ENCODE measurements at regions not wholly inside any gene's neighbourhood (a gene's known extent, or its start where the extent isn't known, plus 50 kb on each side); places are given as distances from the start of the nearest gene placed in this dataset.

DNA sequence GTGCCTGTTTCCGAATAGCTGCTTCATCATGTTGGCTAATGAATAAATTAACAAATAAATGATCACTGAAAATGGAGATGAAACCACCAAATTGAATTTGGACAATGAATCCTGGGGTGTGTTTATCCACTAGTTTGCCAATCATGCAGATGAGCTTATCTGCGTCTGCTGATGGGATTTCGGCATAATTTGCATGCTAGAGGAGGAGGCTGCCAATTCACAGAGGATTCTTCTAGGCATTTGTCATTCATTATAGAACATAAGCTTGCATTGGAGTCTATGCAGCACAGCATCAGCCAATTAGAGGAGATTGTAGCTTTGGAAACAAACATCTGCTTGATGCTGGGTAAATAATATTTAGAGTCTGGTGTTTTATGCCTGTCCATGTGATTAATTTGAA lies 123.1 kb downstream of the NPIPB5 start:
- Histone ChIP-seq H4K91ac (ENCODE audit: low read length) (no peak overlapping the region), H3K23ac (ENCODE audit: low read length in 2 of 2) (no peak overlapping the region), H3K4me2 (ENCODE audit: low read length, poor library complexity, severe bottlenecking) (no peak overlapping the region), H2BK15ac (ENCODE audit: low read depth, poor library complexity, severe bottlenecking) (no peak overlapping the region), H2AK5ac (ENCODE audit: low read length, severe bottlenecking) (no peak overlapping the region), H2BK5ac (ENCODE audit: low read depth, low read length, poor library complexity, severe bottlenecking) (no peak overlapping the region), H4K8ac (ENCODE audit: low read length) (no peak overlapping the region), H3K36me3 (ENCODE audit: control insufficient read depth in 1 of 2, insufficient read depth in 2 of 2, low read depth in 1 of 2, low read length in 2 of 2) (no peaks in the 10 kb centered on the region), H3K4me1 (ENCODE audit: control insufficient read depth, insufficient read depth, low read depth, low read length) (no peaks in the 10 kb centered on the region), H3K14ac (ENCODE audit: low read length in 2 of 2) (no peak overlapping the region), H3K4me3 (ENCODE audit: insufficient read depth in 1 of 2, low read depth in 1 of 2, low read length in 2 of 2) (no peak overlapping the region), H3K27ac (ENCODE audit: low read length, poor library complexity, severe bottlenecking) (no peak overlapping the region), H2BK12ac (ENCODE audit: low read length in 2 of 2) (no peak overlapping the region), H3K18ac (ENCODE audit: low read depth in 1 of 2, low read length in 2 of 2) (no peak overlapping the region), H2BK120ac (ENCODE audit: low read depth, low read length) (no peak overlapping the region), H3K27me3 (ENCODE audit: control insufficient read depth in 1 of 2, insufficient read depth in 1 of 2, low read length in 2 of 2) (peaks cover 0 to 6% of the 10 kb centered on the region in 2 experiments), H3K4ac (ENCODE audit: low read depth in 1 of 2, low read length in 2 of 2) (no peak overlapping the region), H3K79me1 (replicated peaks; ENCODE audit: low read length, poor library complexity, severe bottlenecking) (no peaks in the 10 kb centered on the region), H3K9me3 (ENCODE audit: control insufficient read depth, low read length) (peaks cover 6% of the 10 kb centered on the region), H2AFZ (ENCODE audit: low read depth, low read length) (no peak overlapping the region), H3K9ac (ENCODE audit: low read length) (no peak overlapping the region)
- 59% methylated on average over 3 of the region's 3 CpGs for WGBS
- DNase-seq = no peak

DNA sequence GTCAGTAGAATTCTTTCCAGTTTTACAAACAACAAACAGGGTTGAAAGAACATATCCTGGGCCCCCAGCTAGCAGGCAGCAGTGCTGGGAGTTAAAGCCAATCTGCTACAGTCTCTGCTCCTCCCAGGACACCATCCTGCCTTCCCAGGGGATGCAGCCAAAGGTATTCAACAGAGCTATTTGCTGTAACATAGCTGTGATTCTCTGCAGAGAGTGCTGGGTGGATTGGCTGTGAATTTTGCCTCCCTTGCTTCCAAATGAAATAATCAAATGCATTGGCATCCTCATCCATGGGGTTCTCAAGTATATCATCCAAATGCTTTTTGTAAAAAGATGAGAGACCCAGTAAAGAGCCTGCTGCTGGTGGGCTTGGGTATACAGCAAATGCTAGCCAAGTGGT lies 124.3 kb downstream of the NPIPB5 start:
- Histone ChIP-seq H3K79me1 (replicated peaks; ENCODE audit: low read length, poor library complexity, severe bottlenecking) (no peaks in the 10 kb centered on the region), H4K91ac (ENCODE audit: low read length) (peak overlapping the region; percentile 18), H2BK5ac (ENCODE audit: low read depth, low read length, poor library complexity, severe bottlenecking) (no peak overlapping the region), H3K9me3 (ENCODE audit: control insufficient read depth, low read length) (peaks cover 6% of the 10 kb centered on the region), H3K4ac (ENCODE audit: low read depth in 1 of 2, low read length in 2 of 2) (no peak overlapping the region), H3K36me3 (ENCODE audit: control insufficient read depth in 1 of 2, insufficient read depth in 2 of 2, low read depth in 1 of 2, low read length in 2 of 2) (no peaks in the 10 kb centered on the region), H2AK5ac (ENCODE audit: low read length, severe bottlenecking) (no peak overlapping the region), H4K8ac (ENCODE audit: low read length) (no peak overlapping the region), H3K23ac (ENCODE audit: low read length in 2 of 2) (no peak overlapping the region), H2BK12ac (ENCODE audit: low read length in 2 of 2) (no peak overlapping the region), H3K4me2 (ENCODE audit: low read length, poor library complexity, severe bottlenecking) (no peak overlapping the region), H3K27ac (ENCODE audit: low read length, poor library complexity, severe bottlenecking) (no peak overlapping the region), H3K4me3 (ENCODE audit: insufficient read depth in 1 of 2, low read depth in 1 of 2, low read length in 2 of 2) (no peak overlapping the region), H3K18ac (ENCODE audit: low read depth in 1 of 2, low read length in 2 of 2) (no peak overlapping the region), H3K4me1 (ENCODE audit: control insufficient read depth, insufficient read depth, low read depth, low read length) (no peaks in the 10 kb centered on the region), H3K9ac (ENCODE audit: low read length) (no peak overlapping the region), H2AFZ (ENCODE audit: low read depth, low read length) (no peak overlapping the region), H3K14ac (ENCODE audit: low read length in 2 of 2) (no peak overlapping the region), H2BK120ac (ENCODE audit: low read depth, low read length) (no peak overlapping the region), H2BK15ac (ENCODE audit: low read depth, poor library complexity, severe bottlenecking) (no peak overlapping the region), H3K27me3 (ENCODE audit: control insufficient read depth in 1 of 2, insufficient read depth in 1 of 2, low read length in 2 of 2) (peaks cover 0 to 6% of the 10 kb centered on the region in 2 experiments)
- DNase-seq = no peak

DNA sequence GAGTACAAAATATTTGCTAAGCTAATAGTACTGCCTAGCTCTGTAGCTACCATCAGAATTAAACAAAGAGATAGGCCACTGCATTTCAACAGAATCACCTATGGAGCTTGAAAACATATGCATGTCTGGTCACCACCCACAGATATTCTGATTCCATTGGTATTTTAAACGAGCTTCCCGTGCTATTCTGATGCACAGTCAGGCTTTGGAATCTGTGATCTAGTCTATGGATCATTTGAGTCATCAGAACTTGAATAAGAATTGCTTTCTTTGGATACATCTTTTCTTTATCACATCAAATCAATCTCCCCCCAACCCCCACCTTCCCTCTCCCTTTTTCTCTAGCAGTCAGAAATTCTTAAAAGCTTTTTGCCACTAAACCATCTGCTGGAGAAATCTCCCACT lies 124.7 kb downstream of the NPIPB5 start:
- no peak overlapping the region for H3K27ac ChIP-seq (ENCODE audit: low read length, poor library complexity, severe bottlenecking)

DNA sequence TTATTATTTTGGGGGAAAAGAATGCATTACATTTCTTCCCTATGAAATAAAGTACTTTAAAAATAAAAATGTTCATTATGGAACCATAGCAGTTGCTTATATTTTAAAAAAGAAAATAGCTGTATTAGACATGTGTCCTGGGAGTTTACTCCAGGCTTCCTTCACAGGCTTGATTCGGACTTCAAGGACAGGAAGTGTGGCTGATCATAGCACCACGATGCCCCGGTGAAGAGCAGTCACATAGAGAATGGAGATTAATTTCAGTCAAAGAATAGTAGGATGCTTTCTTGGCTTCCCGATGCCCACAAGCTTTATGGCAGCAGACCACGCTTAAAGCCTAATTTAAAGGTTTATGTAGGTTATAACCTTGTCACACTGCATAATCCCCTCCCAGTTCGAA lies 125.1 kb downstream of the NPIPB5 start:
- Histone ChIP-seq H3K4me1 (ENCODE audit: control insufficient read depth, insufficient read depth, low read depth, low read length) (no peaks in the 10 kb centered on the region), H3K27ac (ENCODE audit: low read length, poor library complexity, severe bottlenecking) (no peak overlapping the region), H4K8ac (ENCODE audit: low read length) (no peak overlapping the region), H2AK5ac (ENCODE audit: low read length, severe bottlenecking) (no peak overlapping the region), H3K79me1 (replicated peaks; ENCODE audit: low read length, poor library complexity, severe bottlenecking) (no peaks in the 10 kb centered on the region), H3K9ac (ENCODE audit: low read length) (no peak overlapping the region), H2BK15ac (ENCODE audit: low read depth, poor library complexity, severe bottlenecking) (no peak overlapping the region), H2BK5ac (ENCODE audit: low read depth, low read length, poor library complexity, severe bottlenecking) (no peak overlapping the region), H3K4ac (ENCODE audit: low read depth in 1 of 2, low read length in 2 of 2) (no peak overlapping the region), H4K91ac (ENCODE audit: low read length) (no peak overlapping the region), H3K27me3 (ENCODE audit: control insufficient read depth in 1 of 2, insufficient read depth in 1 of 2, low read length in 2 of 2) (peaks cover 0 to 6% of the 10 kb centered on the region in 2 experiments), H3K18ac (ENCODE audit: low read depth in 1 of 2, low read length in 2 of 2) (no peak overlapping the region), H3K14ac (ENCODE audit: low read length in 2 of 2) (no peak overlapping the region), H3K23ac (ENCODE audit: low read length in 2 of 2) (no peak overlapping the region), H2AFZ (ENCODE audit: low read depth, low read length) (no peak overlapping the region), H2BK120ac (ENCODE audit: low read depth, low read length) (no peak overlapping the region), H3K36me3 (ENCODE audit: control insufficient read depth in 1 of 2, insufficient read depth in 2 of 2, low read depth in 1 of 2, low read length in 2 of 2) (no peaks in the 10 kb centered on the region), H2BK12ac (ENCODE audit: low read length in 2 of 2) (no peak overlapping the region), H3K4me2 (ENCODE audit: low read length, poor library complexity, severe bottlenecking) (no peak overlapping the region), H3K4me3 (ENCODE audit: insufficient read depth in 1 of 2, low read depth in 1 of 2, low read length in 2 of 2) (no peak overlapping the region), H3K9me3 (ENCODE audit: control insufficient read depth, low read length) (peaks cover 6% of the 10 kb centered on the region)
- WGBS = 40% methylated on average over 5 of the region's 6 CpGs
- DNase-seq = no peak

More for the DNA sequence above, 124.7 kb downstream of the NPIPB5 start:
- Histone ChIP-seq H3K9me3 (ENCODE audit: control insufficient read depth, low read length) (peaks cover 6% of the 10 kb centered on the region), H2BK15ac (ENCODE audit: low read depth, poor library complexity, severe bottlenecking) (no peak overlapping the region), H3K4me3 (ENCODE audit: insufficient read depth in 1 of 2, low read depth in 1 of 2, low read length in 2 of 2) (no peak overlapping the region), H4K8ac (ENCODE audit: low read length) (no peak overlapping the region), H3K36me3 (ENCODE audit: control insufficient read depth in 1 of 2, insufficient read depth in 2 of 2, low read depth in 1 of 2, low read length in 2 of 2) (no peaks in the 10 kb centered on the region), H3K4me1 (ENCODE audit: control insufficient read depth, insufficient read depth, low read depth, low read length) (no peaks in the 10 kb centered on the region), H2AK5ac (ENCODE audit: low read length, severe bottlenecking) (no peak overlapping the region), H2BK12ac (ENCODE audit: low read length in 2 of 2) (no peak overlapping the region), H2BK120ac (ENCODE audit: low read depth, low read length) (no peak overlapping the region), H3K4me2 (ENCODE audit: low read length, poor library complexity, severe bottlenecking) (no peak overlapping the region), H3K9ac (ENCODE audit: low read length) (no peak overlapping the region), H2BK5ac (ENCODE audit: low read depth, low read length, poor library complexity, severe bottlenecking) (no peak overlapping the region), H3K18ac (ENCODE audit: low read depth in 1 of 2, low read length in 2 of 2) (no peak overlapping the region), H3K14ac (ENCODE audit: low read length in 2 of 2) (no peak overlapping the region), H3K23ac (ENCODE audit: low read length in 2 of 2) (no peak overlapping the region), H3K27me3 (ENCODE audit: control insufficient read depth in 1 of 2, insufficient read depth in 1 of 2, low read length in 2 of 2) (peaks cover 0 to 6% of the 10 kb centered on the region in 2 experiments), H3K4ac (ENCODE audit: low read depth in 1 of 2, low read length in 2 of 2) (no peak overlapping the region), H2AFZ (ENCODE audit: low read depth, low read length) (no peak overlapping the region), H4K91ac (ENCODE audit: low read length) (no peak overlapping the region), H3K79me1 (replicated peaks; ENCODE audit: low read length, poor library complexity, severe bottlenecking) (no peaks in the 10 kb centered on the region)
- WGBS = 20% methylated on average over 1 of the region's 2 CpGs
- no peak for DNase-seq

Measured in mesenchymal stem cell (in vitro differentiated cells and primary cell).